ENCODE measurements at regions not wholly inside any gene's neighbourhood (a gene's known extent, or its start where the extent isn't known, plus 50 kb on each side); places are given as distances from the start of the nearest gene placed in this dataset.

DNA sequence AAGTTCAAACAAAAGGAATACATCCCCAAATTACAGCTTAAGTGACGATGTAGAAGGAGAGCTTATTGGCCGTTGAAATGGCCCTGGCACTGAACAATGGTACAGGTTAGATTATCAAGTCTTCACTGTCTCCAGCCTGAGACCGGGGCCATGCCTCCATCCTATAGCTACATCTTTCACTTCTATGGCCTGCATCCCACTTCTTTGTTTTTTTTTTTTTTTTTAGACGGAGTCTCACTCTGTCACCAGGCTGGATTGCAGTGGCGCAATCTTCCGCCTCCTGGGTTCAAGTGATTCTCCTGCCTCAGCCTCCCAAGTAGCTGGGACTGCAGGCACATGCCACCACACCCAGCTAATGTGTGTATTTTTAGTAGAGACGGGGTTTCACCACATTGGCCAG lies 464.6 kb downstream of the CDH26 start:
- TF ChIP-seq, protein P1, sequence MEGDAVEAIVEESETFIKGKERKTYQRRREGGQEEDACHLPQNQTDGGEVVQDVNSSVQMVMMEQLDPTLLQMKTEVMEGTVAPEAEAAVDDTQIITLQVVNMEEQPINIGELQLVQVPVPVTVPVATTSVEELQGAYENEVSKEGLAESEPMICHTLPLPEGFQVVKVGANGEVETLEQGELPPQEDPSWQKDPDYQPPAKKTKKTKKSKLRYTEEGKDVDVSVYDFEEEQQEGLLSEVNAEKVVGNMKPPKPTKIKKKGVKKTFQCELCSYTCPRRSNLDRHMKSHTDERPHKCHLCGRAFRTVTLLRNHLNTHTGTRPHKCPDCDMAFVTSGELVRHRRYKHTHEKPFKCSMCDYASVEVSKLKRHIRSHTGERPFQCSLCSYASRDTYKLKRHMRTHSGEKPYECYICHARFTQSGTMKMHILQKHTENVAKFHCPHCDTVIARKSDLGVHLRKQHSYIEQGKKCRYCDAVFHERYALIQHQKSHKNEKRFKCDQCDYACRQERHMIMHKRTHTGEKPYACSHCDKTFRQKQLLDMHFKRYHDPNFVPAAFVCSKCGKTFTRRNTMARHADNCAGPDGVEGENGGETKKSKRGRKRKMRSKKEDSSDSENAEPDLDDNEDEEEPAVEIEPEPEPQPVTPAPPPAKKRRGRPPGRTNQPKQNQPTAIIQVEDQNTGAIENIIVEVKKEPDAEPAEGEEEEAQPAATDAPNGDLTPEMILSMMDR (IDR thresholded peaks at IDR 0.05; ENCODE audit: low read length), result no peak
- TF ChIP-seq EZH2 (optimal IDR thresholded peaks at IDR 0.05; ENCODE audit: low read depth, low read length), result no peak
- no peak for TF ChIP-seq EZH2phosphoT487 (IDR thresholded peaks at IDR 0.05; ENCODE audit: low read length)
